ENCODE measurements at regions not wholly inside any gene's neighbourhood (a gene's known extent, or its start where the extent isn't known, plus 50 kb on each side); places are given as distances from the start of the nearest gene placed in this dataset.

GRCh38 chr10:108556186-108556585 is 1367.1 kb downstream of the XPNPEP1 start:
- TF ChIP-seq, protein P1, sequence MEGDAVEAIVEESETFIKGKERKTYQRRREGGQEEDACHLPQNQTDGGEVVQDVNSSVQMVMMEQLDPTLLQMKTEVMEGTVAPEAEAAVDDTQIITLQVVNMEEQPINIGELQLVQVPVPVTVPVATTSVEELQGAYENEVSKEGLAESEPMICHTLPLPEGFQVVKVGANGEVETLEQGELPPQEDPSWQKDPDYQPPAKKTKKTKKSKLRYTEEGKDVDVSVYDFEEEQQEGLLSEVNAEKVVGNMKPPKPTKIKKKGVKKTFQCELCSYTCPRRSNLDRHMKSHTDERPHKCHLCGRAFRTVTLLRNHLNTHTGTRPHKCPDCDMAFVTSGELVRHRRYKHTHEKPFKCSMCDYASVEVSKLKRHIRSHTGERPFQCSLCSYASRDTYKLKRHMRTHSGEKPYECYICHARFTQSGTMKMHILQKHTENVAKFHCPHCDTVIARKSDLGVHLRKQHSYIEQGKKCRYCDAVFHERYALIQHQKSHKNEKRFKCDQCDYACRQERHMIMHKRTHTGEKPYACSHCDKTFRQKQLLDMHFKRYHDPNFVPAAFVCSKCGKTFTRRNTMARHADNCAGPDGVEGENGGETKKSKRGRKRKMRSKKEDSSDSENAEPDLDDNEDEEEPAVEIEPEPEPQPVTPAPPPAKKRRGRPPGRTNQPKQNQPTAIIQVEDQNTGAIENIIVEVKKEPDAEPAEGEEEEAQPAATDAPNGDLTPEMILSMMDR (IDR thresholded peaks at IDR 0.05; ENCODE audit: insufficient read depth, low read length, poor library complexity, severe bottlenecking) = no peak
- no peak for TF ChIP-seq EZH2phosphoT487 (conservative IDR thresholded peaks at IDR 0.05; ENCODE audit: low read length)
